HepG2 (cell line): ENCODE measurements at regions not wholly inside any gene's neighbourhood (a gene's known extent, or its start where the extent isn't known, plus 50 kb on each side); places are given as distances from the start of the nearest gene placed in this dataset.

Experiments used
- ATAC-seq: fragments of 200-7000 bp; cut with Tn5 transposase; 3 replicates; pipeline ENCODE4 v1.9.1; 2020; ENCODE audit warnings: mild to moderate bottlenecking, moderate library complexity
- BruUV-seq: library from RNA; stranded (reverse); fragments of 400-500 nt; replicated peaks from 2 replicates; lab custom pipeline; 2021; lab: Mats Ljungman, UMichigan
- CTCF ChIA-PET: fragments of 300-600 bp; formaldehyde crosslinking; extraction: SDS; loops from one replicate; lab custom pipeline; 2021; ENCODE audit warnings: low total read pairs, inconsistent platforms, low intra/inter-chr PET ratio; lab: Yijun Ruan, JAX
- POLR2A ChIA-PET: fragments of 350-600 bp; sonication (Branson Sonifier 250); formaldehyde crosslinking; loops from one replicate; lab custom pipeline; 2020; ENCODE audit warnings: antibody characterized with exemption, inconsistent platforms; lab: Yijun Ruan, JAX
- DNase-seq: peaks from one replicate; pipeline ENCODE4 v3.0.0-alpha.2; 2015; ENCODE audit warnings: low spot score
- FAIRE-seq: peaks from 3 replicates; lab custom pipeline; 2011; peaks lifted over from hg19 to GRCh38; lab: Jason Lieb, UNC
- H2AFZ ChIP-seq: one replicate; pipeline ENCODE4 v1.6.1; 2011; ENCODE audit warnings: low read length, inconsistent platforms
- H3K27ac ChIP-seq: fragments of 300-600 bp; 3 replicates; pipeline ENCODE4 v1.8.0; 2011; ENCODE audit warnings: mixed run types, mild to moderate bottlenecking, mixed read lengths, low read length, inconsistent platforms; ENCODE audit not compliant: insufficient read depth; ENCODE audit errors: extremely low read length
- H3K27me3 ChIP-seq, 2 experiments: fragments of 200-600 bp in 1 of 2; 2 replicates in 1 of 2; 3 replicates in 1 of 2; pipeline versions ENCODE4 v1.6.0 to v1.8.0; 2011; ENCODE audit warnings: low read length in 2 of 2, mild to moderate bottlenecking in 2 of 2, moderate library complexity in 2 of 2, inconsistent platforms in 1 of 2; ENCODE audit not compliant: insufficient read depth in 2 of 2, control insufficient read depth in 1 of 2
- H3K36me3 ChIP-seq, 2 experiments: fragments of 200-600 bp in 1 of 2; replicated peaks in 1 of 2; 2 replicates in 1 of 2; 3 replicates in 1 of 2; pipeline versions ENCODE4 v1.5.1 to v1.8.0; 2011; ENCODE audit warnings: low read length in 2 of 2, inconsistent platforms in 1 of 2; ENCODE audit not compliant: insufficient read depth in 2 of 2, control insufficient read depth in 1 of 2
- H3K4me1 ChIP-seq: 2 replicates; pipeline ENCODE4 v1.5.1; 2012; ENCODE audit warnings: low read length, inconsistent platforms; ENCODE audit not compliant: insufficient read depth
- H3K4me2 ChIP-seq: 2 replicates; pipeline ENCODE4 v1.6.0; 2011; ENCODE audit warnings: low read depth, low read length, inconsistent platforms
- H3K4me3 ChIP-seq, 3 experiments: fragments of 200-600 bp in 1 of 3; sonication (generic), shearing (Covaris generic) in 1 of 3; replicated peaks in 1 of 3; 2 replicates each; pipeline ENCODE4 v1.5.1; 2011 to 2016; ENCODE audit warnings: low read length in 3 of 3, inconsistent platforms in 2 of 3, low read depth in 2 of 3, mild to moderate bottlenecking in 2 of 3, control low read depth in 1 of 3, mixed read lengths in 1 of 3; ENCODE audit not compliant: insufficient read depth in 1 of 3
- H3K79me2 ChIP-seq: one replicate; pipeline ENCODE4 v1.6.1; 2011; ENCODE audit warnings: low read length, inconsistent platforms; ENCODE audit not compliant: insufficient read depth
- H3K9ac ChIP-seq: 2 replicates; pipeline ENCODE4 v1.6.0; 2011; ENCODE audit warnings: mild to moderate bottlenecking, low read depth, low read length, inconsistent platforms; ENCODE audit not compliant: insufficient read depth
- H3K9me3 ChIP-seq: 2 replicates; pipeline ENCODE4 v1.5.1; 2012; ENCODE audit warnings: mild to moderate bottlenecking, low read length
- H4K20me1 ChIP-seq: 2 replicates; pipeline ENCODE4 v1.6.0; 2011; ENCODE audit warnings: inconsistent platforms, mild to moderate bottlenecking, low read length, moderate library complexity; ENCODE audit not compliant: insufficient read depth
- ATRX ChIP-seq: sonication (generic); formaldehyde crosslinking; IDR thresholded peaks from 2 replicates; pipeline ENCODE4 v1.4.0; 2020; ENCODE audit warnings: missing genetic modification reagents, borderline replicate concordance
- BCL6 ChIP-seq: IDR thresholded peaks from 2 replicates; pipeline ENCODE4 v1.6.1; 2016; ENCODE audit warnings: missing genetic modification reagents, missing compliant biosample characterization
- KDM1A ChIP-seq: IDR thresholded peaks from 2 replicates; pipeline ENCODE4 v1.6.1; 2016; ENCODE audit warnings: missing compliant biosample characterization
- NFATC3 ChIP-seq: sonication (generic); formaldehyde crosslinking; IDR thresholded peaks from 2 replicates; pipeline ENCODE4 v1.5.1; 2020; ENCODE audit warnings: mild to moderate bottlenecking, missing genetic modification reagents
- ZNF20 ChIP-seq: sonication (generic); formaldehyde crosslinking; IDR thresholded peaks from 2 replicates; pipeline ENCODE4 v1.4.0; 2020; ENCODE audit warnings: mild to moderate bottlenecking, moderate library complexity, missing genetic modification reagents
- ZNF564 ChIP-seq: sonication (generic); formaldehyde crosslinking; IDR thresholded peaks from 2 replicates; pipeline ENCODE4 v1.8.1; 2023; ENCODE audit warnings: mild to moderate bottlenecking, missing genetic modification reagents
- ZNF614 ChIP-seq: IDR thresholded peaks from 2 replicates; pipeline ENCODE4 v1.6.1; 2018; ENCODE audit warnings: missing biosample characterization, missing genetic modification reagents, inconsistent platforms, borderline replicate concordance
- WGBS: methylation state at CpG from one replicate; pipeline ENCODE4 v1.1.6; 2017; ENCODE audit warnings: low lambda C conversion rate; 5-methylcytosine and 5-hydroxymethylcytosine counted together
- in situ Hi-C: cut with HindIII; loops from 2 replicates; pipeline ENCODE4 v1.10.0; 2017; ENCODE audit warnings: low pct_unique_long_range_greater_than_20kb; ENCODE audit not compliant: extremely low pct_ligation_motif_present
- intact Hi-C: fragments of 100-400 bp; cut with micrococcal nuclease; formaldehyde crosslinking; loops from one replicate; pipeline ENCODE4 v1.10.0; 2022; ENCODE audit not compliant: unreplicated experiment
- TF ChIP-seq, protein P1 (sequence below): sonication (generic); formaldehyde crosslinking; IDR thresholded peaks from 2 replicates; pipeline ENCODE4 v1.8.0; 2023; ENCODE audit warnings: mild to moderate bottlenecking, missing genetic modification reagents
- TF ChIP-seq, protein P2 (sequence below): sonication (generic); formaldehyde crosslinking; IDR thresholded peaks from 2 replicates; pipeline ENCODE4 v1.5.0; 2020; ENCODE audit warnings: missing genetic modification reagents

DNA sequence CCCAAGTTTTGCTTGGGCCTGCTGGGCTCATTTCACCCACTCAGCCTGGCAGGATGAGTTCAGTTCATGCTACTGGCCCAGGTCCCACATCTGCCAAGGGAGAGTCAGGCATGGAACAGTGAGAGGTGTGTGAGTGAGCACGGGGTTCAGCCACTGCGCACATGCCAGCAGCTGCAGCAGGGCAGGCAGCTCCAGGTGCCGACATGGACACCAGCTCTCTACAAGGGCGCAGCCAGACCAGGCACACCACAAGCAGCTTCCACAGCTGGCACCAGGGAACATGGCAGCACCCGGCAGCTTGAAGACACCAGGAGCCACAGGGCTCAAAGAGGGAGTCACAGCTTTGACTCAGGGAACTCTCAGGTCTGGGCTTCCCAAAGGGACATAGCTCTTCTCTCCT is 938.0 kb downstream of the SORCS3 start:
- Histone ChIP-seq H3K27ac (no peak overlapping the region), H3K79me2 (no peaks in the 10 kb centered on the region), H2AFZ (no peak overlapping the region), H3K4me2 (no peak overlapping the region), H3K9me3 (peaks cover 86% of the 10 kb centered on the region), H3K4me3 (no peak overlapping the region), H3K4me1 (no peaks in the 10 kb centered on the region), H3K9ac (no peak overlapping the region), H4K20me1 (no peaks in the 10 kb centered on the region), H3K27me3 (no peaks in the 10 kb centered on the region; a peak in 1 of 5 replicates), H3K36me3 (no peaks in the 10 kb centered on the region)
- POLR2A ChIA-PET: no interaction called here
- no peak for FAIRE-seq
- in situ Hi-C loops (no loop called here), intact Hi-C loops (no loop called here)
- CTCF ChIA-PET: no interaction called here
- no peak for DNase-seq
- no CpG with 5 or more reads among the region's 5 CpGs for WGBS
- no peak for ATAC-seq
- TF ChIP-seq, protein P1, sequence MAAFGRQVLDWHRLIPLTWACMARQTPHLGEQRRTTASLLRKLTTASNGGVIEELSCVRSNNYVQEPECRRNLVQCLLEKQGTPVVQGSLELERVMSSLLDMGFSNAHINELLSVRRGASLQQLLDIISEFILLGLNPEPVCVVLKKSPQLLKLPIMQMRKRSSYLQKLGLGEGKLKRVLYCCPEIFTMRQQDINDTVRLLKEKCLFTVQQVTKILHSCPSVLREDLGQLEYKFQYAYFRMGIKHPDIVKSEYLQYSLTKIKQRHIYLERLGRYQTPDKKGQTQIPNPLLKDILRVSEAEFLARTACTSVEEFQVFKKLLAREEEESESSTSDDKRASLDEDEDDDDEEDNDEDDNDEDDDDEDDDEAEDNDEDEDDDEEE (CRISPR knock-in tag): no peak
- TF ChIP-seq KDM1A (CRISPR knock-in tag) (no peak), BCL6 (CRISPR knock-in tag) (no peak), NFATC3 (CRISPR knock-in tag) (no peak), ZNF564 (CRISPR knock-in tag) (no peak), ATRX (CRISPR knock-in tag) (no peak), ZNF20 (CRISPR knock-in tag) (no peak), ZNF614 (CRISPR knock-in tag) (no peak)
- TF ChIP-seq, protein P2, sequence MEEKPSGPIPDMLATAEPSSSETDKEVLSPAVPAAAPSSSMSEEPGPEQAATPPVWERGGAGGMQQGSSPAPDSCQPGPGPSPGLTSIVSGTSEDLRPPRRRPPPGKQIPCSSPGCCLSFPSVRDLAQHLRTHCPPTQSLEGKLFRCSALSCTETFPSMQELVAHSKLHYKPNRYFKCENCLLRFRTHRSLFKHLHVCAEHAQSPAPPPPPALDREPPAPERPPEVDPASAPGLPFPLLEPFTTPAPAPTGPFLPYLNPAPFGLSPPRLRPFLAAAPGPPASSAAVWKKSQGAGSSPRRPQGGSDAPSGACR (CRISPR knock-in tag): no peak
- BruUV-seq: no TSS peak
